ENCODE measurements at regions not wholly inside any gene's neighbourhood (a gene's known extent, or its start where the extent isn't known, plus 50 kb on each side); places are given as distances from the start of the nearest gene placed in this dataset.

DNA sequence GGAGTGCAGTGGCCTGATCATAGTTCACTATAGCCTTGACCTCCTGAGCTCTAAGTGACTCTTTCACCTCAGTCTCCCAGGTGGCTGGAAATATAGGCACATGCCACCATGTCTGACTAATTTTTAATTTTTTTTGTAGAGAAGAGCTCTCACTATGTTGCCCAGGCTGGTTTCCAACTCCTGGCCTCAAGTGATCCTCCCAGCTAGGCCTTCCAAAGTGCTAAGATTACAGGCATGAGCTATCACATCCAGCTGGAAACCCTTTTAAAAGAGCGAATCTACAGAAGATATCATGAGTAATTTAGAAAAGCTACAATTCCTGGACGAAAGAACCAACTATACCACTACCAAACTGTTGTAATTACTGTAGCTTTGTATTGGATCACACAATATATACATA lies 394.4 kb upstream of the AUTS2 start:
- H3K36me3 ChIP-seq (ENCODE audit: control insufficient read depth, insufficient read depth, low read length), result no peaks in the 10 kb centered on the region
- no peak for ATAC-seq (ENCODE audit: low read depth)
- dilution Hi-C loops (cut with HindIII; ENCODE audit: low sequenced_read_pairs, unreplicated experiment), result no loop called here
- H3K27me3 ChIP-seq (ENCODE audit: control insufficient read depth, insufficient read depth, low read length), result no peaks in the 10 kb centered on the region
- H3K4me1 ChIP-seq (ENCODE audit: control insufficient read depth, insufficient read depth, low read length), result no peaks in the 10 kb centered on the region
- H2AFZ ChIP-seq (replicated peaks; ENCODE audit: low read length, poor library complexity), result no peak overlapping the region
- no peaks in the 10 kb centered on the region for H3K9me1 ChIP-seq (ENCODE audit: insufficient read depth, low read length)
- intact Hi-C loops (cut with micrococcal nuclease), result no loop called here
- H3K4ac ChIP-seq (ENCODE audit: low read depth, low read length), result no peak overlapping the region
- H4K8ac ChIP-seq (ENCODE audit: low read depth in 2 of 2, low read length in 2 of 2), result no peak overlapping the region
- peaks cover 10% of the 10 kb centered on the region for H3K9me3 ChIP-seq (ENCODE audit: control insufficient read depth, insufficient read depth, low read length)
- ChIA-PET POLR2A (ENCODE audit: unreplicated experiment) (no interaction called here), CTCF (no interaction called here)
- no peak overlapping the region for H2BK20ac ChIP-seq (ENCODE audit: low read depth, low read length)
- H3K14ac ChIP-seq (replicated peaks; ENCODE audit: low read depth, low read length), result no peak overlapping the region
- H2AK9ac ChIP-seq (replicated peaks; ENCODE audit: low read depth, low read length, poor library complexity), result no peak overlapping the region
- no peak overlapping the region for H2BK15ac ChIP-seq (ENCODE audit: low read depth, low read length)
- no peak overlapping the region for H2BK120ac ChIP-seq (ENCODE audit: low read depth, low read length)
- no CpG with 5 or more reads among the region's 2 CpGs for WGBS, 2 experiments (ENCODE audit: extremely low coverage in 2 of 2, insufficient read length in 1 of 2)
- no peak overlapping the region for H4K5ac ChIP-seq (ENCODE audit: low read depth, low read length)
- TF ChIP-seq, protein P1, sequence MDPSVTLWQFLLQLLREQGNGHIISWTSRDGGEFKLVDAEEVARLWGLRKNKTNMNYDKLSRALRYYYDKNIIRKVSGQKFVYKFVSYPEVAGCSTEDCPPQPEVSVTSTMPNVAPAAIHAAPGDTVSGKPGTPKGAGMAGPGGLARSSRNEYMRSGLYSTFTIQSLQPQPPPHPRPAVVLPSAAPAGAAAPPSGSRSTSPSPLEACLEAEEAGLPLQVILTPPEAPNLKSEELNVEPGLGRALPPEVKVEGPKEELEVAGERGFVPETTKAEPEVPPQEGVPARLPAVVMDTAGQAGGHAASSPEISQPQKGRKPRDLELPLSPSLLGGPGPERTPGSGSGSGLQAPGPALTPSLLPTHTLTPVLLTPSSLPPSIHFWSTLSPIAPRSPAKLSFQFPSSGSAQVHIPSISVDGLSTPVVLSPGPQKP (IDR thresholded peaks at IDR 0.05; ENCODE audit: borderline replicate concordance, low read depth, low read length), result no peak
- no peak overlapping the region for H3K4me3 ChIP-seq (ENCODE audit: insufficient read depth, low read depth, low read length)
- no peak overlapping the region for H3K56ac ChIP-seq (ENCODE audit: extremely low read depth, insufficient read depth, low read length)
- H4K20me1 ChIP-seq (ENCODE audit: insufficient read depth, low read length), result no peaks in the 10 kb centered on the region
- no peaks in the 10 kb centered on the region for H3K79me1 ChIP-seq (ENCODE audit: low read depth in 1 of 2, low read length in 2 of 2)
- H3K27ac ChIP-seq (ENCODE audit: insufficient read depth, low read length), result no peak overlapping the region
- H2BK5ac ChIP-seq (ENCODE audit: low read depth, low read length, poor library complexity, severe bottlenecking), result no peak overlapping the region
- H3K18ac ChIP-seq (ENCODE audit: low read depth, low read length), result no peak overlapping the region
- no peak overlapping the region for H3K9ac ChIP-seq (ENCODE audit: low read depth, low read length)
- no TSS peak for BruUV-seq (replicated peaks)
- in situ Hi-C loops (cut with MboI; ENCODE audit: low sequenced_read_pairs), result no loop called here
- H3K4me2 ChIP-seq (ENCODE audit: low read depth, low read length), result no peak overlapping the region
- DNase-seq, result no peak
- H4K91ac ChIP-seq (ENCODE audit: insufficient read depth, low read depth, low read length), result no peak overlapping the region
- H2AK5ac ChIP-seq (ENCODE audit: low read depth, low read length), result no peak overlapping the region
- H3K23ac ChIP-seq (ENCODE audit: low read depth, low read length), result no peak overlapping the region

Data from IMR-90 (cell line).